HG03575 (cell line): ENCODE measurements at regions not wholly inside any gene's neighbourhood (a gene's known extent, or its start where the extent isn't known, plus 50 kb on each side); places are given as distances from the start of the nearest gene placed in this dataset.

ENCODE experiments used
- ATAC-seq: cut with Tn5 transposase; IDR thresholded peaks from one replicate; pipeline ENCODE4 v1.9.1; 2021; ENCODE audit not compliant: unreplicated experiment, insufficient number of reproducible peaks, low FRiP score; ENCODE audit errors: extremely low read depth

DNA sequence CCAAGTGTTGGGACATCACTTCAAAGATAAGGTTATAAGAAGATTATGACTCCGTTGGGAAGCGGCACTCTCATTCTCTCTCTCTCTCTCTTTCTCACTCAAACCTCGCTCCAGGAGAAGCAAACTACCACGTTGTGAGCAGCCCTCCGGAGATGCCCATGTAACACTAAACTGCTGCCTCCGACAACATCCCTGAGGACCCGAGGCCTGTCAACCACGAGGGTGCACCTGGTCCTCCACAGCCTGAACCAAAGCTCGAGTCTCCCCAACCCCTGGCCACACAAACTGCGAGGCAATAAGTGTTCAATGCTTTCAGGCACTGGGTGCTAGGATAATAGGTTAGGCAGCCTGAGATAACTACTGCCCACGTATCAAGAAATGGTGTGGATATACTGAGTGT lies 654.5 kb upstream of the ID2 start:
- ATAC-seq, result no peak

DNA sequence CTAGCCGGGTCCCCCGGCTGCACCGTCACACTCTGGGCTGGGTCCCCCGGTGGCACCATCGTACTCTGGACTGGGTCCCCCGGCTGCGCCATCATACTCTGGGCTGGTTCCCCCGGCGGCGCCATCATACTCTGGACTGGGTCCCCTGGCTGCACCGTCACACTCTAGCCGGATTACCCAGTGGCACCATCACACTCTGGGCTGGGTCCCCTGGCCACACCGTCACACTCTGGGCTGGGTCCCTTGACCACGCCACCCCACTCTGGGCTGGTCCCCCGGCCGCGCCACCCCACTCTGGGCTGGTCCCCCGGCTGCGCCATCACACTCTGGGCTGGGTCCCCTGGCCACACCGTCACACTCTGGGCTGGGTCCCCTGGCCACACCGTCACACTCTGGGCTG lies 653.8 kb upstream of the ID2 start:
- ATAC-seq, result no peak

DNA sequence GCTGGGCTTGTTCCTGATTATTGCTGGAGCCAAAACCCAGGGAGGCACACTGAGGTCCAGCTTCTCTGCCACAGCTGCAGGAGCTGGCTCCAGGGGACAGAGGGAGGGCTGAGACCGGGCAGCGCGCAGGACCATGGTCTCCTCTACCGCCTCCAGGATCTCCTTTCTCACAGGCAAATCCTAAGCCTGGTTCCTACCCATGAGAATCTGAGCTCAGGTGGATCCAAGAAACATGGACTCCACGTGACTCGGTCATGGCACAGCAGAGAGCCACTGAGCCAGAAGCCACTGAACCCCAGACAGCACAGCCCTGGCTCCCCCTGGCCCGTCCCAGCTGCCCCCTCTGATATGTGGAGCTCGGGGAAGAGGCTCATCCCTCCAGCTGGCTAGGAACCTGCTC lies 653.4 kb upstream of the ID2 start:
- no peak for ATAC-seq

DNA sequence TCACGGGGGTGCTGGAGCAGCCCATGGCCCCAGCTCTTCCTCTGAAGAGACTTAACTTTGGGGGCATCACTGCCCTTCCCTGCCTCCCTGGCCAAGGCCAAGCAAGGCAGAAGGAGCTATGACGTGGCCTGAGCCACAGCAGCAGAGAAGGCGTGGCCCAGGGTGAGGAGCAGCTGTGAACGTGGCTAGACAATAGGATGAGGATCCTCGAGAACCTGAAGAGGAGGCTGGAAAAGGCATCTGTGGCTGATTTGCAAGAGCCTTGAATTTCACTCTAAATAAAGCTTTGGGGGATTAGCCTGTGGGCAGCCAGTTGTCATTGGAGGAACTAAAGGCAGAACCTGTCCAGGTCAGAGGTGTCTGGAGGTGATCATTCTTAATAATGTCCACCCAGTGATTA lies 652.9 kb upstream of the ID2 start:
- no peak for ATAC-seq

DNA sequence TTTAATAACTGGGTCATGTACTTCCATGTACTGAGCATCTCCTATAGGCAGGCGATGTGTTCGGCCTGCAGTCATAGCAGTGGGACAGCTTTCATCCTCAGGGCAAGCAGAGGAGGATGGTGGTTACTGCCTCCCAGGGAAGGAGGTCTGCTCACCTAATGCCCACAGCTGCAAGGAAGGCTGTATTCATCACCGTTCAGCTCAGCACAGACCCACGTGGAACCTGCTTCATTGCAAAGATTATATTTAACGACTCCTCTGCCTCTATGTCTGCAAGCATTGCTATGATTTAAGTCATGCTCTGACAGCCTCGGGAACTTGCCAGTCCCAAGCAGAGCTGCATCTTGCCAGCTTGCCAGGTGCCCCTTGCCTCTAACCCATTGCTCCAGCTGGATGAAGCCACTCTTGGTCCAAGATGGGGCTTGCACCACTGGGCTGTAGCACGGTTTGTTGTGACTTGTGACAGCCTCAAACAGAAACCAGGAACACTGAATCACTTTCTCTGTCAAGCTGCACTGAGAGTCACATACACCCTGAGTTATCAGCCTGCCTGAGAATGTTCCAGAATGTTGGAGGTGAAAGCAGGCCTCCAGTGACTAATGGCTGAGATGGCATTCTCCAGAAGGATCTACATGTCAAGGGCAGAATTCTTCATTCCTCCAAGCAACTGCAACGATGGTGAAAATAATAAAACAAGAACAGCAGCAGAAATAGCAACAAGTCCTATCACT lies 651.1 kb upstream of the ID2 start:
- ATAC-seq, result no peak

DNA sequence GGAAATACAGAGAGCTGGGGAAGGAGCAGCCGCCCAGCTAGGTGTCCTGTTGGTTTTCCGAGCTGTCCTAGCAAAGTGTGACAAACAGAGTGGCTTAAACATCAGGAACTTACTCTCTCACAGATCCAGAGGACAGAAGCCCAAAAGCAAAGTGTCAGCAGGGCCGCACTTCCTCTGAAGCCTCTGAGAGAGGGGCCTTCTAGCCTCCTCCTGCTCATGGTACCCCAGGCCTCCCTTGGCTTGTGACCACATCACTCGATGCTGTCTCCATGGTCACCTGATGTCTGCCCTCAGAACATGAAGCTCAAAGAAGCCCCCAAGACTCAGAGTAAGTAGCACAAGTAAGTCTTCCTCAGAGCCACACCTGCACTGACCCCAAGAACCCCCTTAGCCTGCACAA lies 650.5 kb upstream of the ID2 start:
- no peak for ATAC-seq

DNA sequence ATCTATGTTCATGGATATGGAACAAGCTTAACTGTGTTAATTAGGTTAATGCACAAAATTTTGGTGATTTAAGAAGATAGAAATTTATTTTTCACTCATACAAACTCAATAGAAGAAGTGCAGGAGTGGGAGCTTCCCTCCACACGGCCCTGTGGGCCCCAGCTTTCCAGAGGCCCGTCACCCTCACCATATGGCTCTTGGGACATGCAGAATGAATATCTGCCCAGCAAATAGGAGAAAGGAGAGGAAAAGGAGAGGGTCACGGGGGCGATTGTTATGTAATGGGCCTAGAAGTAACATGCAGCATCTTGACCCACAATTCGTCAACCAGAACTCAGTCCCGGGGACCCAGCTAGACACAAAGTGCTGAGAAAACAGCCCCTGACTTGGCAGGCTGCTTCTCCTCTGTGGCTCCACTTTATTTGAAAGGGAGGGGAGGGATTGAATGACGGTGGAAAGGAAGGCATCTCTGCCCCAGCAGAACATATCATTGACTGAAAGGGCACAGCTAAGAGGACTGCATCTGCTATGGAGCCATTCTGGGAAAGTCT lies 648.2 kb upstream of the ID2 start:
- no peak for ATAC-seq

DNA sequence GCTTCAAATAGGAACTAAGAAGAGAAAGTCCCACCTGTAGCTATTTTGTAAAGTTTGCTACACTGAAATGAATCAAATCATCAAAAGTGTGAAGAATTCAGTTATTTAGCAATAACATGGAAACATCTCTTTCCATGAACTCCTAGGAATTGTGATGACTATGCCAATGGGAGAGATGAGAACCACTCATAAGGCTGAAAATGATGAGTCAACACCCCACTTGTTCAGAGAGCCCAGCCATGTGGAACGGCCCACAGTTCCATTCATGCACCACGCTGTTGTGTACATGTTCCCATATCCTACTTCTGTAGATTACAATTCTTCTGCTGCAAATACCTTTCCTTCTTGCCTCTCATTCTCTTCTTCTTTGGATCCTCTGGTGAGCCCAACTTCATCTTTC lies 645.5 kb upstream of the ID2 start:
- ATAC-seq, result no peak

DNA sequence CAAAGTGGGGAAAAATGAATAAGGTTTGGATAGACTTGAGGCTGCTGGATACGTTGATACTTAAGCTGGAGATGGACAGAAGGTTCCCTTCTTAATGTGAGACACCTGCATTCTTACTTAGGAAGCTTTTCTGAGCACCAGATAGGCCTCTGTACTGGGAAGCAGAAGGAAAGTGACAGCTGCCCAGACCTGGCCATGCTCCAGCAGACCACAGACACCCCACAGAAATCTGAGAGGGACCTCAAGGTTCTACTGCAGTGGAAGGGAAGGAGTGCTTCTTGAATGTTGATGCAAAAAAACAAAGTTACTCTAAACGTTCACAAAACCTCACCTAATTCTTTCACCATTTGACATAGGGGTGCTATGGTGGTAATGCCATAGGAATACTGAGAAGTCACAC lies 642.1 kb upstream of the ID2 start:
- ATAC-seq, result no peak

DNA sequence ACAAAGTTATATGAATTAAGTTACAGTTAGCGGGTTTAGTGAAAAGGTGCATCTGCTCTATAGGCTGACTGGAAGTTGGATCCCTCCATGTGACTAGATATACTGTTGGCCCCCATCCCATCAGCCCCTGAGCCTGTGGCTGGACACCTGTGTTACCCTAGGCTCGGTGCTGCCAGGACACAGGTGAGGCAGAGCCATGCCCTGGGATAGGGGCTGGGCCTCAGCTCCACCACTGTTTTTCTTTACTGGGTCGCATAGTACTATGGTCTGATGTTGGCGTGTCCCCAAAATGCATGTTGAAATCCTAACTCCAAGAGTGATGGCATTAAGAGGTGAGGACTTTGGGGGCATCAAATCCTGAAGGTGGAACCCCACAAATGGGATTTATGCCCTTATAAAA lies 638.6 kb upstream of the ID2 start:
- no peak for ATAC-seq

DNA sequence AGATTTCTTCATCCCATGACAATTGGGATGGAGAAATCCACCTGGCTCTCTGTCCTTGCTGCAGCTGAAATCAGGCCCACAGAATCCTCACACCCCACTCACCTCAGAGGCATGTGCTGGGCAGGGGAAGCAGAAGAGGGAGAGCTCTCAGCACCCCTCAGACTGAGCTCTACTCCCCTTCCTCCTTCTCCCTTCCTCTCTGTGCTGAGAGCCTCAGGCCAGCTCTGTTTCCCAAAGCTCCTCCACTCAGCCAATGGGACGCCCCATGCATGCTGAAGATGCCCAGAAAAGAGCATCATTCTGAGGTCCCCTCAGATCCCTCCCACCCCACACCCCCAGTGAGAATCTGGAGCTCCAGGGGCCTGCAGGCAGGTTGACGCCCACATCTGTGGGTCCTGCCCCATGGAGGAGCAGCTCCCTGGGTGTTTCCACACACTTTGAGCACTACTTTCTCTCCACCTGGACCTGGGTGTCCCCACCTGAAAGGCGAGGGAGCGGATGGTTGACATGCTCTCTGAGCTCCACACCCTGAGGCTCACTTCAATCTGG lies 637.7 kb upstream of the ID2 start:
- no peak for ATAC-seq

DNA sequence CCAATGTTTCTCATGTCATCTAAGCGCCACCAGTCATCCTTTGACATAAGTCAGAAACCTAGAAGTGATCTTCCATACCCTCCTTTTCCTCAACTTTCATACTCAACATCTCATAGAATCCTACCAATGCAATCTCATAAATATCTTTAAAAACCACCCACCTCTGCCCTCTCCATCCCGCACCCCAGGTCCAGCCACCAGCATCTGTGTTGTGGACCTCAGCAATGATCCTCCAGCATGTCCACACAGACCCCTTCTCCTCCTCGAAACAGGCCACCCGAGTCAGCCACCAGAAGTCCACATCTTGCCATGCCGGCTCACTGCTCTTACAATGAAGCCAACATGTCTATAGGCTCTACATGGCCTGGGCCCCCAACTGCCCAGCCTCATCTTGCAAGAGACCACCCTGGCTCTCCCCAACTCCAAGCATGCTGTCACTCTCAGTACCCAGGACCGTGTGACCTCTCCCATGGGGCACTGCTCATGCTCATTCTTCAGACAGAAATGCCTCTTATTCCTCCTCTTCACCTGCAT lies 636.7 kb upstream of the ID2 start:
- no peak for ATAC-seq

DNA sequence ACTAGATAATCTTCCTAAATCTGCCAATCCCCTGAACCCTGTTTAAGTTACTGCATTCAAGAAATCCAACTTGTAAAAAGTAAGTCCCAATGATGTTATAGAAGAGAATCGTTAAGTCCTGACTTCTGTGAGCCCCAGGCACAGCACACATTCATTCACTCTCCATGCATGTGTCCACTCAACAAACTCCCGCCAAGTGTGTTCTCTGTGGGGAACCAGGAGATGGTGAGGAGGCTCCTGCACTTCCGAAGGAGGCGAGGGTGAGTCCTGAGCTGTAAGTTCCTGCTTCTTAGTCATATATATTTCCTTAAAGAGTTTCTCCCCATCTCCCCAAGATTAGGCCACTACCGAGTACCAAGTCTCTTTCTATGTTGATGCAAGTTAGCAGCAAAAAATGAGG lies 635.0 kb upstream of the ID2 start:
- no peak for ATAC-seq

DNA sequence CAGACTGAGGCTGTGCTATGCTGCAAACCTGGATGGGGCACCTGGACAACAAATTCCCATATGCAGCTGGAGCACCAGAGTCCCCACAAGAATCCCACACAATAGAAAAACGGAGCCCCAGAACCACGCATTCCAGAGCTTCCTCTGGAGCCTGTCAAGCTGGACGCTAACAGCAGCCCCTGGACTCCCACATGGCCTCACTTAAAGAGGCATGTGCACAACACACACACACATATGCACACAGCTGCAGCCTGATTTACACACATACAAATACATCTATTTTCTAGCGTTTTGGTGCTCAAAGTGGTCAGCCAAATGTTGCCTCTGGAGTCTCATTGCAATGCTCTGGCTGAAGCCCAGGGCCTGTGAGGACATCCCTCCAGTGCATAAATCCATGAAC lies 632.7 kb upstream of the ID2 start:
- ATAC-seq, result no peak

DNA sequence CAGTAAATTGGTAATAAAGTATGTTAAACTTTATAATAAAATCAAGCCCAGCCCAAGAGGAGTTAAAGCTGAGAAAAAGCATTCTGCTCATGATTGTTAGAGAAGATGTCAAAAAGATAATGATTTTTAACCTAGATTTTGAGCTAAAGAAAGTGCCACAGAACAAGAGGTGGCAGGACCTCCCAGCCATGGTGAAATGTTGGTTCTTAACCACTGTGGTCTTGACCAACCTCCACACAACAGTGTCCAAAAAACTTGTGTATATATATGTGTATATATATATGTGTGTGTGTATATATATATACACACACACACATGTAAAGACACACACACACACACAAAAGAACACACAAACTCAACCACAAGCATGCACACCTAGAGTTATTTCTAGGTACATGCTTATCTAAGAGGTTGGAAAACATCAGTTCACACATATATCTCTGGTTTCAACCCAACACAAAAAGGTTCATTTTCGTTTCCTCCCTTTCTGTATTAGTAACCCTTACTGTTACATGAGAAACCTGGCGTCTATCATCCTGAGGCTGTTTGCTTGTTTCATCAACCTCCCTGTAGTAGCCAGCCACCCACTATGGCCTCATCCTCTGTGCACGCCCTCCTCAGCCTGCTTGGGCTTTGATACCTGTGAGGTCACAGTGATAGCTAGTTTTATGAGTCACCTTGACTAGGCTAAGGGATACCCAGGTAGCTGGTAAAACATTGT lies 631.8 kb upstream of the ID2 start:
- ATAC-seq, result peak; percentile 78

DNA sequence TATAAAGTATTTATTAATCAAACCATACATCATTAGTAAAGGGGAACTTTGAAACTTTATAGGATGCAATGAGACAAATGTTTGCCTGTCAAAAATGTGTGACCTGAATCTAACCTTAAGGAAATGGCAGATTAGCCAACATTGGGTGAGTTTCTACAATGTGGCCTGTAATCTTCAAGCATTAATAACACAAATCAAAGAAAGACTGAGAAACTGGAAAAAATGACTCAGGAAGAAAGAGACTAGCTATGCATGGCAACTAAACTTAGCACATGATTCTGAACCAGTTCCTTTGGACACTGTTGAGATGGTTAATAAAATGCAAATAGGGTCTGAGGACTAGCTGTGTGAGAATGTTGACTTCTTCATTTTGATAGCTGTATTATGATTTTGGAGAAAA lies 628.6 kb upstream of the ID2 start:
- ATAC-seq, result no peak

DNA sequence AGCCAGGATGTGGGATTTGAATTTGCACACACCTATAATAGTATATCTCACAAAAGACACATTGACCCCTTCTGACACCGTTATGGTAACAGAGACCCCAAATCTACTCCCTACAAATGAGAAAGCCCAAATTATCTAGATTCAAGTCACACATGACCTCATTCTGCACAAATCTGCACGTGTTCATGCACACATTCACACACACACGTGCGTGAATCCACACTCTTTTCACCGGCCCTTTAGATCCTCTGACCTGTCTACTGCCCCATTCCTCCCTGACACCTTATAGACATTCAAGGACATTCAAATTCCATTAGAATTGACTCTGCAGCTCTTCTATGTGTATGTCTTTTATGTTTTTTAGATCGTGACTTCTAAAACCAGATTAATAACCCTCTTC lies 627.8 kb upstream of the ID2 start:
- no peak for ATAC-seq

DNA sequence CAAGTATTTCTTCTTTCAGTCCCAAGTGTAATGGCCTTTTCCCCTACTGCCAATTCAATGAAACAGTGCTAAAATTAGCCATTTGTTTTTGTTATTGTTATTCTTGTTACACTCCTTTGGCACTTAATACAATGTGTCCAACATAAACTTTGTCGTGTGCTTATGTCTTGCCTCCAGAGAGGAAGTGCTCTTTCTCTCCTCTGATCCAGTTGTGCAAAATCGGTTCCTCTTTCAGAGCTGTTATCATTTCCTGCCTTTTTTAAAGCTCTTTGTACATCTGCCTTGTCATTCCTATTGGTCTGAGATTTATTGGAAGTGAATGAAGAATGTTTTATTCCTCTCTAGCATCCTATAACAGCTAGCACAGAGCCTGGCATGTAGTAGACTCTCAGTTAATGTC lies 623.2 kb upstream of the ID2 start:
- ATAC-seq, result no peak

DNA sequence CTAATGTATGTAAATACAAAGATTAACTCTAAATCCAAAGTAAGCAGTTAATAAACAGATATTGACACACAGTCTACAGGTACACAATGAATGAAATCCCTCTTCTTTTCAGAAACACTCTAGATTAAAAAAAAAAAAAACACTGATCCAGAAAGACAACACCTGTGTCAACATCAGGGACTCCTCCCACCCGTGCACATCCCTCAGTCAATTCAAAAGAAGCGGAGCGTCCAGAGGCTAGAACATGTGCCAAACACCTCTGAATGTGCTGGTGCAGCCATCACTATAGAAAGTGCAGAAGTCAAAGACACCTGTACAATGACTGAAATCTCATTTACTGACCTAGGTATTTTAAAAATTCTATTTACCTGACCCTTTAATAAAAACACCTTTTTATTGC lies 622.6 kb upstream of the ID2 start:
- ATAC-seq, result no peak

DNA sequence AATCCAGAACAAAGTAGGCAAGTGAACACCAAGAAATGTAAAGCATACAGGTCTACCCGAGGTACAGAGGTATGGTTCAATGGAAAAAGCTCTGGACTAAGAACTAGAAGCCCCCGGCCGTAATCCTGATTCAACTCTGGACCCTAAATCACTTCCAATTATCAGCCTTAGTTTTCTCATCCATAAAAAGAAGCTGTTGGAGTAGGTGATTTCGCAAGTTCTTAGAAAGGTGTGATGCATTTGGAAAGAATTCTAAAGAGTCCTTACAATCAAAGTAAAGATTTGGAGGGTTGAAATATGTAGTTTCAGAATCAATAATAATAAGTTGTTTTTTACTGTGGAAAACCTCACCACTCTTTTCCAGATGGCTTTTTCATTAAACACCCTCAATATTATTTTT lies 622.1 kb upstream of the ID2 start:
- ATAC-seq, result no peak
